SU-DHL-6 (cell line): ENCODE measurements at regions not wholly inside any gene's neighbourhood (a gene's known extent, or its start where the extent isn't known, plus 50 kb on each side); places are given as distances from the start of the nearest gene placed in this dataset.

ENCODE experiments used
- CTCF ChIP-seq: fragments of 200-600 bp; sonication (generic); IDR thresholded peaks from one replicate; pipeline ENCODE4 v1.5.1; 2017; ENCODE audit warnings: antibody characterized with exemption, mild to moderate bottlenecking, low read length, moderate library complexity; ENCODE audit not compliant: insufficient read depth, poor library complexity, severe bottlenecking
- EZH2phosphoT487 ChIP-seq: fragments of 200-600 bp; sonication (generic), shearing (Covaris generic); conservative IDR thresholded peaks from 2 replicates; pipeline ENCODE4 v1.6.1; 2018; ENCODE audit warnings: mild to moderate bottlenecking, antibody characterized with exemption, low read length, moderate library complexity, mixed read lengths

GRCh38 chr9:85859765-85860164 is 81.2 kb upstream of the NAA35 start:
- TF ChIP-seq CTCF (no peak), EZH2phosphoT487 (no peak)
